ENCODE measurements at regions not wholly inside any gene's neighbourhood (a gene's known extent, or its start where the extent isn't known, plus 50 kb on each side); places are given as distances from the start of the nearest gene placed in this dataset.

- in situ Hi-C loops (cut with HindIII; ENCODE audit: low sequenced_read_pairs) = no loop called here
Measured at GRCh38 chr11:69364921-69365320, 71.0 kb downstream of the MYEOV start.

GRCh38 chr11:69365558-69365957 lies 71.6 kb downstream of the MYEOV start:
- in situ Hi-C loops (cut with HindIII; ENCODE audit: low sequenced_read_pairs) = no loop called here

DNA sequence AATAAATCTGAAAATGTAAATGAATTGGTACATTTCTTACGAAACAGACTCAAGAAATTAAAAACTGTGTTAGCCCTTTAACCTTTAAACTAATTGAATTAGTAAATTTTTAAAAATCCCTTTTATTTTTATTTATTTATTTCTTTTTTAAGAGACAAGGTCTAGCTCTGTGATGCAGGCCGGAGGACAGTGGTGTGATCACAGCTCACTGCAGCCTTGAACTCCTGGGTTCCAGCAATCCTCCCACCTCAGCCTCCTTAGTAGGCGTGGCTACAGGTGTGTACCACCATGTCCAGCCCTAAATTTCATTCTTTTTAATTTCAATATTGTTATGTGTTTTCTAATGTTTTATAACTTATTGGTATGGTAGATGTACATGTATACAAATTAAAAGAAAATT lies 72.6 kb downstream of the MYEOV start:
- in situ Hi-C loops (cut with HindIII; ENCODE audit: low sequenced_read_pairs) = no loop called here

GRCh38 chr11:69367211-69367964 lies 73.4 kb downstream of the MYEOV start:
- in situ Hi-C loops (cut with HindIII; ENCODE audit: low sequenced_read_pairs) = no loop called here

DNA sequence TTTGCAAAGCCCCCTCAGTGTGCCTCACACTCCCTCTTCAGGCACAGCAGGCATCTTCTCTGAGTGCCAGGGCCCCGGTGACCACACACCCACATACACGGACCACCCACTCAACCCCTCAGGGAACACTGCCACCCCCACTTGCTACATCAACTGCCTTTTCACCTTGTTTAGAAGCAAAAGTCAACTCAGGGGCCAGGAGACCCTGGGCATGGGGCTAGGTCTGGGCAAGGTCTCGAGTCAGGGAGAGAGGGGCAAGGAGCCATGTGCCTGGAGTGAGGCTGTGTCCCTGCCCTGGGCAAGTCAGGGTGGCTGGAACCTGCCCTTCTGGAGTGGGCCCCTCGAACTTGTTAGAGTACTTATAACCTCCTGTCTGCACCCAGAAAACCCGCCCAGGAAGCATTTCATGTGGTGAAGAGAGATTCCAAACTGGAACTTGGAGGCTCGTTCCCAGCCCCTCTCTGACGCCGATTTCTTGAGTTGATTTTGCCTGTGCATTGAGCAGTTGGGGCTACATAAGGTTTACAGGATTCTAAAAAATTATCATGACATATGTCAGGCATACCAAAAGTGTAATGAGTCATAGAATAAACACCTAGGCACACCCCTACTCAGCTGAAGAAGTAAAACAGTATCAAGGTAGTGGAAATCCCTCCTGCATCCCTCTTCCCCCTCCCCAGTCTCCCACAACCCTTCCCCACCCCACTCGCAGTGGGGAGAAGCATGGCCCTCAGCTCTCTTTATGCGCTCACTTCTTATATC lies 74.3 kb downstream of the MYEOV start:
- in situ Hi-C loops (cut with HindIII; ENCODE audit: low sequenced_read_pairs) = no loop called here

- in situ Hi-C loops (cut with HindIII; ENCODE audit: low sequenced_read_pairs) = no loop called here
Measured at GRCh38 chr11:69369210-69369825, 75.4 kb downstream of the MYEOV start.

DNA sequence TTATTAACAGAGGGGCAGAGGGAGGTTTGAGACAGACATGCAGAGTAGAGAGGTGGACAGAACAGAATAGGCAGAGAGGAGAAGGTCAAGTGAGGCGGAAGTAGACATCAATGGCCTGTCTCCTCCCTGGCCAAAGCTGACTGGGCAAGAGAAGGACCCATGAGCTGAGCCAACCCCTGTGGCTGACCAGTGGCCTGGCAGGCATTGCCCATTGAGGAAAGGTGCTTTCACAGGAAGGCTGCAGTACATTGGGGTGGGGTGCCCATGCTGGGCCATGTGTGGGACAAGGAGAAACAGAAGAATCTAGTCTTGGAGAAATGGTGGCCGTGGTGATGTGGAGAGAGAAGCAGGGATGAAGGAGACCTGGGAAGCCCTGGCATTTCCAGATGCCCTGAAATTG lies 76.0 kb downstream of the MYEOV start:
- in situ Hi-C loops (cut with HindIII; ENCODE audit: low sequenced_read_pairs) = no loop called here

- in situ Hi-C loops (cut with HindIII; ENCODE audit: low sequenced_read_pairs) = no loop called here
Measured at GRCh38 chr11:69370984-69371709, 77.2 kb downstream of the MYEOV start.

- in situ Hi-C loops (cut with HindIII; ENCODE audit: low sequenced_read_pairs) = no loop called here
Measured at GRCh38 chr11:69371731-69372588, 78.0 kb downstream of the MYEOV start.

DNA sequence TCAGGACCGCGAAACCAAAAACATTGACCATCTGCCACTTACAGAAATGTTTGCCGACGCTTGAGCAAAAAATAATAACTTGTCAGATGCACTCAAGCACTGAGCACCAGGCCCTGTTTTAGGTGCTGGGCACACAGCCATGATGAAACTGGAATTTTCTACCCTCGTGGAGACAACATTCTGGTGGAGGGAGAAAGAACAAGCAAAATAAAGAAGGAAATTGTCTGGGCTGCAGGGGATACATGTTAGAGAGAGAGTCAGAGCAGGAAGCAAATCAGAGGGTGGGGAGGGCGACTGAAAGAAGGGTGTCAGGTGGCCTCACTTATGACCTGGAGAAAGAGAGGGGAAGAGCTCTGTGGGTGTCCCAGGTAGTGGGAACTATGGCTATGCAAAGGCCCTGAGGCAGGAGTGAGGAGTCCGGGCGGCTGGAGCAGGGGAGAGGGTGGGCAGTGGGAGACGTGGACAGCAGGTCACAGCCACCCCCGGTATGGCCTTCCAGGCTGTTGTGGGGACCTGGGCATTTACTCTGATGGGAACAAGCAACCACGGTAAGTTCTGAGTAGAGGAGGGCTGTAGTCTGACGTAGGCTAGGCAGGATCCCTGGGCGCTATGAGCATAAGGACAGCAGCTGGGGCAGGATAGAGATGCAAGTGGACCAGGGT lies 78.8 kb downstream of the MYEOV start:
- in situ Hi-C loops (cut with HindIII; ENCODE audit: low sequenced_read_pairs) = no loop called here

DNA sequence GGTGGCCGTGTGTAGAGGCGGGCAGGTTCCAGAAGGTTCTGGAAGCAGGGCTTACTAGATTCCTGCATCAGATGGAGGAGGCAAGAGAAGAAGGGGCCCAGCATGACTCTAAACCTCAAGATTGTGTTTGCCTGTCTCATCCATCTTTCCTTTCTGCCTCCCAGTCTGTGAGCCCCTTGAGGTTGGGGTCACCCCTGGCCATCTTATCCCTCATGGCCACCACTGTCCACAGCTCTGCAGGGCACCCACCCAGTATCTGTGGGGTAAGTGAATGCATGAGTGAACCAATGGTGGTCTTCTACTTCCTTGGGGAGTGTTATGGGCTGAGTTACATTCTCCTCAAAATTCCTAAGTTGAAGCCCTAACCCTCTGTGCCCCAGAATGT lies 79.3 kb downstream of the MYEOV start:
- in situ Hi-C loops (cut with HindIII; ENCODE audit: low sequenced_read_pairs) = no loop called here

- in situ Hi-C loops (cut with HindIII; ENCODE audit: low sequenced_read_pairs) = no loop called here
Measured at GRCh38 chr11:69374110-69374945, 80.4 kb downstream of the MYEOV start.

DNA sequence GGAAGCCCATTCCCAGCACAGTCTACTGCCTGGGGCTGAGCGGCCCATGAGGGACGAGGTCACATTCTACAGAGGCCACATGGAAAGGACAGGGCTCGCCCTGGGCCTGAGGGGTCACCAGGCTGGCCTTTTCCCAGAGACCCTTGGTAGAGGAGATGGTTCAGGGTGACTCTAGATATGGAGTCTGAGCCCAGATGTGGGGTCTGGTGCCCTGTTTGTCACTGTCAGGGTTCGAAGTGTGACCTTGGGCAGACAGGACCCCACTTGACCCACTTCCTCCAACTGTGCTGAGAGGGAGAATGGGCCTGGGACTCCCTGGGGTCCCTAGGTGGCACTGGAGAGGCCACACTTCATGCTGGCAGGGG lies 81.0 kb downstream of the MYEOV start:
- in situ Hi-C loops (cut with HindIII; ENCODE audit: low sequenced_read_pairs) = no loop called here

- in situ Hi-C loops (cut with HindIII; ENCODE audit: low sequenced_read_pairs) = no loop called here
Measured at GRCh38 chr11:69375316-69376154, 81.6 kb downstream of the MYEOV start.

- in situ Hi-C loops (cut with HindIII; ENCODE audit: low sequenced_read_pairs) = no loop called here
Measured at GRCh38 chr11:69376155-69377028, 82.4 kb downstream of the MYEOV start.

DNA sequence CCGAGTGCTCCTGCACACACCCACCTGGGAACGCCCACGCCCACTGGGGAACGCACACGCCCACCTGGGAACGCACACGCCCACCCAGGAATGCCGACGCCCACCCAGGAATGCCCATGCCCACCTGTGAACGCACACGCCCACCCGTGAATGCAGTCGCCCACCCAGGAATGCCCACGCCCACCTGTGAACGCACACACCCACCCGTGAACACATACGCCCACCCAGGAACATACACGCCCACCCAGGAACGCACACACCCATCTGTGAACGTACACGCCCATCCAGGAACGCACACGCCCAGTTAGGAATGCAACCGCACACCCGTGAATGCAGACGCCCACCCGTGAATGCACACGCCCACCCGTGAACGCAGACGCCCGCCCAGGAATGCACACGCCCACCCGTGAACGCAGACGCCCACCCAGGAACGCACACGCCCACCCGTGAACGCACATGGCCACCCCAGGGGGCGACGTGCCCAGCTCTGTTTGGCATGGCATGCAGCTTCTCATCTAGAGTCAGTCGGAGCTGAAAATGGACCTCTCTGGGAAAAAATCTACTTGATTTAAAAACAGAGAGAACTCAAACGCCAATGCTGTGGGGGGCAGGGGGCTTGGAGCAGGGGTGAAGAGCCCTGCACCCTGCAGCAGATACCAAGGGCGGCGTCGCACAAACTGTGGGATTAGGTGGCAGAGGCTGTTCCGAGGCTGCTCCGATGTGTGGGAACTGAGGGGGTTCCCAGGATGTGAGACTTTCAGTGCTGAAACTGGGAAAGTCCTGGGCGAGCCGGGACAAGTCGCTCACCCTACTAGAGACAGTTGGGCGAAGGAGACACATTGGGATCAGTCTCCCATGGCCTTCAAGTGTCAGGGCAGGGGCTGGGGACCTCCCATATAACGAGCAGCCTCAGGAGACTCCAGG lies 83.3 kb downstream of the MYEOV start:
- in situ Hi-C loops (cut with HindIII; ENCODE audit: low sequenced_read_pairs) = no loop called here

All from DLD1 (cell line).